HepG2 (cell line): ENCODE measurements at regions not wholly inside any gene's neighbourhood (a gene's known extent, or its start where the extent isn't known, plus 50 kb on each side); places are given as distances from the start of the nearest gene placed in this dataset.

Source experiments
- ARID3A ChIP-seq: IDR thresholded peaks from 2 replicates; pipeline ENCODE4 v1.6.1; 2012; ENCODE audit warnings: low read depth, low read length, improper control_type of control experiment
- CCAR2 ChIP-seq: fragments of 200-400 bp; formaldehyde crosslinking; optimal IDR thresholded peaks from 2 replicates; pipeline ENCODE3; 2018; ENCODE audit warnings: low read depth, mild to moderate bottlenecking, low read length, moderate library complexity
- GATAD2A ChIP-seq: IDR thresholded peaks from 2 replicates; pipeline ENCODE4 v1.6.1; 2016
- GMEB2 ChIP-seq: IDR thresholded peaks from 2 replicates; pipeline ENCODE4 v1.6.1; 2016; ENCODE audit warnings: missing biosample characterization, missing genetic modification reagents, low read depth
- KDM6A ChIP-seq: IDR thresholded peaks from 2 replicates; pipeline ENCODE4 v1.6.1; 2016; ENCODE audit warnings: low read depth
- KLF9 ChIP-seq: IDR thresholded peaks from 2 replicates; pipeline ENCODE4 v1.6.1; 2016; ENCODE audit warnings: low read depth
- MAFK ChIP-seq, 2 experiments: IDR thresholded peaks in 1 of 2; conservative IDR thresholded peaks in 1 of 2; 2 replicates each; pipeline ENCODE4 v1.6.1; 2011; ENCODE audit warnings: improper control_type of control experiment in 2 of 2, low read length in 2 of 2
- MAX ChIP-seq: IDR thresholded peaks from 2 replicates; pipeline ENCODE4 v1.6.1; 2012; ENCODE audit warnings: inconsistent platforms
- MEF2D ChIP-seq: sonication (generic); formaldehyde crosslinking; IDR thresholded peaks from 2 replicates; pipeline ENCODE4 v1.5.1; 2020; ENCODE audit warnings: mild to moderate bottlenecking, missing genetic modification reagents
- MEIS1 ChIP-seq: sonication (generic); formaldehyde crosslinking; IDR thresholded peaks from 2 replicates; pipeline ENCODE4 v1.9.0; 2021; ENCODE audit warnings: mild to moderate bottlenecking, missing genetic modification reagents, moderate library complexity, borderline replicate concordance
- NR1H2 ChIP-seq: sonication (generic); formaldehyde crosslinking; IDR thresholded peaks from 2 replicates; pipeline ENCODE4 v1.8.1; 2022; ENCODE audit warnings: low read depth, missing genetic modification reagents, borderline replicate concordance
- NR3C1 ChIP-seq: sonication (generic); formaldehyde crosslinking; IDR thresholded peaks from 2 replicates; pipeline ENCODE4 v1.4.0; 2020; ENCODE audit warnings: missing genetic modification reagents
- PHB2 ChIP-seq: fragments of 450-650 bp; IDR thresholded peaks from 2 replicates; pipeline ENCODE4 v1.6.1; 2018; ENCODE audit not compliant: partially characterized antibody
- SIN3A ChIP-seq: IDR thresholded peaks from 2 replicates; pipeline ENCODE4 v1.6.1; 2011; ENCODE audit warnings: low read depth, mild to moderate bottlenecking, control low read depth, low read length, borderline replicate concordance
- SMYD3 ChIP-seq: sonication (generic); formaldehyde crosslinking; IDR thresholded peaks from 2 replicates; pipeline ENCODE4 v1.8.1; 2023; ENCODE audit warnings: mild to moderate bottlenecking, missing genetic modification reagents
- SNRNP70 ChIP-seq: fragments of 200-400 bp; formaldehyde crosslinking; IDR thresholded peaks from 2 replicates; pipeline ENCODE4 v1.6.1; 2017; ENCODE audit warnings: mild to moderate bottlenecking, low read depth, low read length, moderate library complexity
- TRIM24 ChIP-seq: sonication (generic); formaldehyde crosslinking; IDR thresholded peaks from 2 replicates; pipeline ENCODE4 v1.8.0; 2022; ENCODE audit warnings: mild to moderate bottlenecking, missing genetic modification reagents
- ZBTB3 ChIP-seq: sonication (generic); formaldehyde crosslinking; IDR thresholded peaks from 2 replicates; pipeline ENCODE4 v1.4.0; 2020; ENCODE audit warnings: low read depth, mild to moderate bottlenecking, moderate library complexity, missing genetic modification reagents, borderline replicate concordance
- ZHX2 ChIP-seq, 2 experiments: sonication (generic) in 1 of 2; formaldehyde crosslinking in 1 of 2; IDR thresholded peaks; 2 replicates each; pipeline versions ENCODE4 v1.6.1 to v1.9.0; 2014 to 2022; ENCODE audit warnings: antibody characterized with exemption in 1 of 2, borderline replicate concordance in 1 of 2, inconsistent platforms in 1 of 2, low read depth in 1 of 2, missing genetic modification reagents in 1 of 2
- ZNF160 ChIP-seq: sonication (generic); formaldehyde crosslinking; IDR thresholded peaks from 2 replicates; pipeline ENCODE4 v1.8.0; 2022; ENCODE audit warnings: mild to moderate bottlenecking, inconsistent platforms, missing genetic modification reagents
- ZNF468 ChIP-seq: sonication (generic); formaldehyde crosslinking; IDR thresholded peaks from 2 replicates; pipeline ENCODE4 v1.8.0; 2022; ENCODE audit warnings: mild to moderate bottlenecking, moderate library complexity, missing genetic modification reagents

GRCh38 chr10:58994226-58995057 lies 182.0 kb upstream of the PHYHIPL start (continued):
- TF ChIP-seq NR1H2 (CRISPR knock-in tag) (no peak), SNRNP70 (no peak), MAX (0 out of 2 replicates have a peak, but pooled peaks have one; percentile 26), KDM6A (CRISPR knock-in tag) (no peak), ARID3A (peak; percentile 94), GMEB2 (CRISPR knock-in tag) (no peak), GATAD2A (CRISPR knock-in tag) (peak; percentile 66), MEIS1 (CRISPR knock-in tag) (no peak), ZBTB3 (CRISPR knock-in tag) (no peak), TRIM24 (CRISPR knock-in tag) (no peak), CCAR2 (no peak), MAFK (conservative IDR thresholded peaks at IDR 0.05 in 1 of 2, IDR thresholded peaks at IDR 0.05 in 1 of 2; ENCODE audit: low read length in 2 of 2) (no peak), ZHX2 (IDR thresholded peaks at IDR 0.05; ENCODE audit: low read depth) (no peak), ZHX2 (CRISPR knock-in tag; IDR thresholded peaks at IDR 0.05; ENCODE audit: borderline replicate concordance) (peak; percentile 23; the same call in 1 of the 2 replicates), ZNF160 (CRISPR knock-in tag) (no peak), MEF2D (CRISPR knock-in tag) (peak; percentile 65), KLF9 (no peak), PHB2 (no peak), SMYD3 (CRISPR knock-in tag) (0 out of 2 replicates have a peak, but pooled peaks have one; percentile 34), SIN3A (0 out of 2 replicates have a peak, but pooled peaks have one; percentile 38), ZNF468 (CRISPR knock-in tag) (no peak), NR3C1 (CRISPR knock-in tag) (no peak)
